HepG2 (cell line): ENCODE measurements at regions not wholly inside any gene's neighbourhood (a gene's known extent, or its start where the extent isn't known, plus 50 kb on each side); places are given as distances from the start of the nearest gene placed in this dataset.

ENCODE experiments used
- ATAC-seq: fragments of 200-7000 bp; cut with Tn5 transposase; 3 replicates; pipeline ENCODE4 v1.9.1; 2020; ENCODE audit warnings: mild to moderate bottlenecking, moderate library complexity
- BruUV-seq: library from RNA; stranded (reverse); fragments of 400-500 nt; replicated peaks from 2 replicates; lab custom pipeline; 2021; lab: Mats Ljungman, UMichigan
- CTCF ChIA-PET: fragments of 300-600 bp; formaldehyde crosslinking; extraction: SDS; loops from one replicate; lab custom pipeline; 2021; ENCODE audit warnings: low total read pairs, inconsistent platforms, low intra/inter-chr PET ratio; lab: Yijun Ruan, JAX
- POLR2A ChIA-PET: fragments of 350-600 bp; sonication (Branson Sonifier 250); formaldehyde crosslinking; loops from one replicate; lab custom pipeline; 2020; ENCODE audit warnings: antibody characterized with exemption, inconsistent platforms; lab: Yijun Ruan, JAX
- DNase-seq: peaks from one replicate; pipeline ENCODE4 v3.0.0-alpha.2; 2015; ENCODE audit warnings: low spot score
- FAIRE-seq: peaks from 3 replicates; lab custom pipeline; 2011; peaks lifted over from hg19 to GRCh38; lab: Jason Lieb, UNC
- H2AFZ ChIP-seq: one replicate; pipeline ENCODE4 v1.6.1; 2011; ENCODE audit warnings: low read length, inconsistent platforms
- H3K27ac ChIP-seq: fragments of 300-600 bp; 3 replicates; pipeline ENCODE4 v1.8.0; 2011; ENCODE audit warnings: mixed run types, mild to moderate bottlenecking, mixed read lengths, low read length, inconsistent platforms; ENCODE audit not compliant: insufficient read depth; ENCODE audit errors: extremely low read length
- H3K27me3 ChIP-seq, 2 experiments: fragments of 200-600 bp in 1 of 2; 2 replicates in 1 of 2; 3 replicates in 1 of 2; pipeline versions ENCODE4 v1.6.0 to v1.8.0; 2011; ENCODE audit warnings: low read length in 2 of 2, mild to moderate bottlenecking in 2 of 2, moderate library complexity in 2 of 2, inconsistent platforms in 1 of 2; ENCODE audit not compliant: insufficient read depth in 2 of 2, control insufficient read depth in 1 of 2
- H3K36me3 ChIP-seq, 2 experiments: fragments of 200-600 bp in 1 of 2; replicated peaks in 1 of 2; 2 replicates in 1 of 2; 3 replicates in 1 of 2; pipeline versions ENCODE4 v1.5.1 to v1.8.0; 2011; ENCODE audit warnings: low read length in 2 of 2, inconsistent platforms in 1 of 2; ENCODE audit not compliant: insufficient read depth in 2 of 2, control insufficient read depth in 1 of 2
- H3K4me1 ChIP-seq: 2 replicates; pipeline ENCODE4 v1.5.1; 2012; ENCODE audit warnings: low read length, inconsistent platforms; ENCODE audit not compliant: insufficient read depth
- H3K4me2 ChIP-seq: 2 replicates; pipeline ENCODE4 v1.6.0; 2011; ENCODE audit warnings: low read depth, low read length, inconsistent platforms
- H3K4me3 ChIP-seq, 3 experiments: fragments of 200-600 bp in 1 of 3; sonication (generic), shearing (Covaris generic) in 1 of 3; replicated peaks in 1 of 3; 2 replicates each; pipeline ENCODE4 v1.5.1; 2011 to 2016; ENCODE audit warnings: low read length in 3 of 3, inconsistent platforms in 2 of 3, low read depth in 2 of 3, mild to moderate bottlenecking in 2 of 3, control low read depth in 1 of 3, mixed read lengths in 1 of 3; ENCODE audit not compliant: insufficient read depth in 1 of 3
- H3K79me2 ChIP-seq: one replicate; pipeline ENCODE4 v1.6.1; 2011; ENCODE audit warnings: low read length, inconsistent platforms; ENCODE audit not compliant: insufficient read depth
- H3K9ac ChIP-seq: 2 replicates; pipeline ENCODE4 v1.6.0; 2011; ENCODE audit warnings: mild to moderate bottlenecking, low read depth, low read length, inconsistent platforms; ENCODE audit not compliant: insufficient read depth
- H3K9me3 ChIP-seq: 2 replicates; pipeline ENCODE4 v1.5.1; 2012; ENCODE audit warnings: mild to moderate bottlenecking, low read length
- H4K20me1 ChIP-seq: 2 replicates; pipeline ENCODE4 v1.6.0; 2011; ENCODE audit warnings: inconsistent platforms, mild to moderate bottlenecking, low read length, moderate library complexity; ENCODE audit not compliant: insufficient read depth
- AGO2 ChIP-seq: fragments of 200-400 bp; formaldehyde crosslinking; optimal IDR thresholded peaks from 2 replicates; pipeline ENCODE3; 2017; ENCODE audit warnings: mild to moderate bottlenecking, low read depth, low read length, moderate library complexity
- MED13 ChIP-seq: sonication (generic); formaldehyde crosslinking; IDR thresholded peaks from 2 replicates; pipeline ENCODE4 v1.5.0; 2020; ENCODE audit warnings: missing genetic modification reagents
- NRL ChIP-seq: sonication (generic); formaldehyde crosslinking; IDR thresholded peaks from 2 replicates; pipeline ENCODE4 v1.5.0; 2020; ENCODE audit warnings: missing genetic modification reagents, mild to moderate bottlenecking, moderate library complexity, borderline replicate concordance
- REL ChIP-seq: sonication (generic); formaldehyde crosslinking; conservative IDR thresholded peaks from 2 replicates; pipeline ENCODE4 v1.8.0; 2022; ENCODE audit warnings: mild to moderate bottlenecking, missing genetic modification reagents, moderate library complexity
- ZBTB7B ChIP-seq: sonication (generic); formaldehyde crosslinking; IDR thresholded peaks from 2 replicates; pipeline ENCODE4 v1.4.0; 2020; ENCODE audit warnings: missing genetic modification reagents
- ZNF460 ChIP-seq: sonication (generic); formaldehyde crosslinking; IDR thresholded peaks from 2 replicates; pipeline ENCODE4 v1.5.1; 2020; ENCODE audit warnings: missing genetic modification reagents, mild to moderate bottlenecking, borderline replicate concordance
- ZNF660 ChIP-seq: sonication (generic); formaldehyde crosslinking; IDR thresholded peaks from 2 replicates; pipeline ENCODE4 v1.5.1; 2020; ENCODE audit warnings: mild to moderate bottlenecking, low read depth, missing genetic modification reagents, borderline replicate concordance
- WGBS: methylation state at CpG from one replicate; pipeline ENCODE4 v1.1.6; 2017; ENCODE audit warnings: low lambda C conversion rate; 5-methylcytosine and 5-hydroxymethylcytosine counted together
- in situ Hi-C: cut with HindIII; loops from 2 replicates; pipeline ENCODE4 v1.10.0; 2017; ENCODE audit warnings: low pct_unique_long_range_greater_than_20kb; ENCODE audit not compliant: extremely low pct_ligation_motif_present
- intact Hi-C: fragments of 100-400 bp; cut with micrococcal nuclease; formaldehyde crosslinking; loops from one replicate; pipeline ENCODE4 v1.10.0; 2022; ENCODE audit not compliant: unreplicated experiment
- TF ChIP-seq, protein P1 (sequence below): sonication (generic); formaldehyde crosslinking; IDR thresholded peaks from 2 replicates; pipeline ENCODE4 v1.4.0; 2020; ENCODE audit warnings: missing genetic modification reagents, borderline replicate concordance
- TF ChIP-seq, protein P2 (sequence below): IDR thresholded peaks from 2 replicates; pipeline ENCODE4 v1.4.0; 2020; ENCODE audit warnings: mild to moderate bottlenecking, missing genetic modification reagents
- TF ChIP-seq, protein P3 (sequence below): sonication (generic); formaldehyde crosslinking; IDR thresholded peaks from 2 replicates; pipeline ENCODE4 v1.5.0; 2020; ENCODE audit warnings: mild to moderate bottlenecking, missing genetic modification reagents
- TF ChIP-seq, protein P4 (sequence below): sonication (generic); formaldehyde crosslinking; IDR thresholded peaks from 2 replicates; pipeline ENCODE4 v1.5.1; 2020; ENCODE audit warnings: missing genetic modification reagents, mild to moderate bottlenecking, borderline replicate concordance
- TF ChIP-seq, protein P5 (sequence below): sonication (generic); formaldehyde crosslinking; IDR thresholded peaks from 2 replicates; pipeline ENCODE4 v1.8.1; 2023; ENCODE audit warnings: missing genetic modification reagents, mild to moderate bottlenecking, borderline replicate concordance
- TF ChIP-seq, protein P6 (sequence below): sonication (generic); formaldehyde crosslinking; IDR thresholded peaks from 2 replicates; pipeline ENCODE4 v1.8.1; 2023; ENCODE audit warnings: mild to moderate bottlenecking, inconsistent platforms, moderate library complexity, missing genetic modification reagents, borderline replicate concordance

DNA sequence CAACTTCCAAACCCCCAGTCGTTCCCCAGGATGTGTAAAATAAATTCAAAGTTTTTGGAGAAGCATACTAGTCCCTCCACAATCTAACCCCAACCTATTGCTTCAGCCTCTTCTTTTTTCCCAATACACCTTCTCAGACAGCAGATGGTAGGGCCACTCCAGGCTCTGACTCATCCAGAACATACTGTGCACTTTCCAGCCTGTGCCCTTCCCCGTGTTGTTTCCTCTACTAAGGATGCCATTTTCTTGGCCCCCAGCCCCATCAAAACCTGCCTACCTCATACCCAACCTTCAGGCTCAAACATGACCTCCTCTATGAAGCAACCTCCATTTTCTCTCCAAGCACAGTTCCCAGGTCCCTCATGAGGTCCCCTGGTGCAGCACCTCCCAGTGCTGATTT lies 669.3 kb downstream of the BCL11A start (continued):
- TF ChIP-seq ZNF460 (CRISPR knock-in tag) = no peak
- no peak for TF ChIP-seq NRL
- TF ChIP-seq, protein P1, sequence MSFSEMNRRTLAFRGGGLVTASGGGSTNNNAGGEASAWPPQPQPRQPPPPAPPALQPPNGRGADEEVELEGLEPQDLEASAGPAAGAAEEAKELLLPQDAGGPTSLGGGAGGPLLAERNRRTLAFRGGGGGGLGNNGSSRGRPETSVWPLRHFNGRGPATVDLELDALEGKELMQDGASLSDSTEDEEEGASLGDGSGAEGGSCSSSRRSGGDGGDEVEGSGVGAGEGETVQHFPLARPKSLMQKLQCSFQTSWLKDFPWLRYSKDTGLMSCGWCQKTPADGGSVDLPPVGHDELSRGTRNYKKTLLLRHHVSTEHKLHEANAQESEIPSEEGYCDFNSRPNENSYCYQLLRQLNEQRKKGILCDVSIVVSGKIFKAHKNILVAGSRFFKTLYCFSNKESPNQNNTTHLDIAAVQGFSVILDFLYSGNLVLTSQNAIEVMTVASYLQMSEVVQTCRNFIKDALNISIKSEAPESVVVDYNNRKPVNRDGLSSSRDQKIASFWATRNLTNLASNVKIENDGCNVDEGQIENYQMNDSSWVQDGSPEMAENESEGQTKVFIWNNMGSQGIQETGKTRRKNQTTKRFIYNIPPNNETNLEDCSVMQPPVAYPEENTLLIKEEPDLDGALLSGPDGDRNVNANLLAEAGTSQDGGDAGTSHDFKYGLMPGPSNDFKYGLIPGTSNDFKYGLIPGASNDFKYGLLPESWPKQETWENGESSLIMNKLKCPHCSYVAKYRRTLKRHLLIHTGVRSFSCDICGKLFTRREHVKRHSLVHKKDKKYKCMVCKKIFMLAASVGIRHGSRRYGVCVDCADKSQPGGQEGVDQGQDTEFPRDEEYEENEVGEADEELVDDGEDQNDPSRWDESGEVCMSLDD = no peak
- TF ChIP-seq, protein P2, sequence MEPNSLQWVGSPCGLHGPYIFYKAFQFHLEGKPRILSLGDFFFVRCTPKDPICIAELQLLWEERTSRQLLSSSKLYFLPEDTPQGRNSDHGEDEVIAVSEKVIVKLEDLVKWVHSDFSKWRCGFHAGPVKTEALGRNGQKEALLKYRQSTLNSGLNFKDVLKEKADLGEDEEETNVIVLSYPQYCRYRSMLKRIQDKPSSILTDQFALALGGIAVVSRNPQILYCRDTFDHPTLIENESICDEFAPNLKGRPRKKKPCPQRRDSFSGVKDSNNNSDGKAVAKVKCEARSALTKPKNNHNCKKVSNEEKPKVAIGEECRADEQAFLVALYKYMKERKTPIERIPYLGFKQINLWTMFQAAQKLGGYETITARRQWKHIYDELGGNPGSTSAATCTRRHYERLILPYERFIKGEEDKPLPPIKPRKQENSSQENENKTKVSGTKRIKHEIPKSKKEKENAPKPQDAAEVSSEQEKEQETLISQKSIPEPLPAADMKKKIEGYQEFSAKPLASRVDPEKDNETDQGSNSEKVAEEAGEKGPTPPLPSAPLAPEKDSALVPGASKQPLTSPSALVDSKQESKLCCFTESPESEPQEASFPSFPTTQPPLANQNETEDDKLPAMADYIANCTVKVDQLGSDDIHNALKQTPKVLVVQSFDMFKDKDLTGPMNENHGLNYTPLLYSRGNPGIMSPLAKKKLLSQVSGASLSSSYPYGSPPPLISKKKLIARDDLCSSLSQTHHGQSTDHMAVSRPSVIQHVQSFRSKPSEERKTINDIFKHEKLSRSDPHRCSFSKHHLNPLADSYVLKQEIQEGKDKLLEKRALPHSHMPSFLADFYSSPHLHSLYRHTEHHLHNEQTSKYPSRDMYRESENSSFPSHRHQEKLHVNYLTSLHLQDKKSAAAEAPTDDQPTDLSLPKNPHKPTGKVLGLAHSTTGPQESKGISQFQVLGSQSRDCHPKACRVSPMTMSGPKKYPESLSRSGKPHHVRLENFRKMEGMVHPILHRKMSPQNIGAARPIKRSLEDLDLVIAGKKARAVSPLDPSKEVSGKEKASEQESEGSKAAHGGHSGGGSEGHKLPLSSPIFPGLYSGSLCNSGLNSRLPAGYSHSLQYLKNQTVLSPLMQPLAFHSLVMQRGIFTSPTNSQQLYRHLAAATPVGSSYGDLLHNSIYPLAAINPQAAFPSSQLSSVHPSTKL = no peak
- no peak for TF ChIP-seq ZNF660 (CRISPR knock-in tag)

DNA sequence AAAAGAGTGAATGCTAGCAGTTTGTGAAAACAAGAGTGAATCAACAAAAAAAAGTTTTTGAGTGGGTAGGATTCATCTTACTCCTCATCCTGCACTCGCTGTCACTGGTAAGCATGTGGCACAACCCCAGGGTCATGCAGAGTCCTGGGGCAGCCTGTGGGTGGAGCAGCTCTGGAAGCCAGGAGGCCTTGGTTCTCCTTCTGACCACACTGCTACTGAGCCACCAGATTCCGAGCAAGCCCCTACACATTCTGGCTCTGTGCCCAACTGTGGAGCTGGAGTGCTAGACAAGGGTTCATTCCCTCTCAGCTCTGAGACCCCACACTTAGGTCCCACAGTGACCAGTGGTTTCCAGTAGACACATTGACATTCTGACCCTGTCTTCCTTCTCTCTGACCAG lies 670.6 kb downstream of the BCL11A start:
- no TSS peak for BruUV-seq
- no peak for FAIRE-seq
- TF ChIP-seq AGO2 (no peak), REL (CRISPR knock-in tag) (no peak), MED13 (no peak), ZBTB7B (no peak)
- TF ChIP-seq, protein P3, sequence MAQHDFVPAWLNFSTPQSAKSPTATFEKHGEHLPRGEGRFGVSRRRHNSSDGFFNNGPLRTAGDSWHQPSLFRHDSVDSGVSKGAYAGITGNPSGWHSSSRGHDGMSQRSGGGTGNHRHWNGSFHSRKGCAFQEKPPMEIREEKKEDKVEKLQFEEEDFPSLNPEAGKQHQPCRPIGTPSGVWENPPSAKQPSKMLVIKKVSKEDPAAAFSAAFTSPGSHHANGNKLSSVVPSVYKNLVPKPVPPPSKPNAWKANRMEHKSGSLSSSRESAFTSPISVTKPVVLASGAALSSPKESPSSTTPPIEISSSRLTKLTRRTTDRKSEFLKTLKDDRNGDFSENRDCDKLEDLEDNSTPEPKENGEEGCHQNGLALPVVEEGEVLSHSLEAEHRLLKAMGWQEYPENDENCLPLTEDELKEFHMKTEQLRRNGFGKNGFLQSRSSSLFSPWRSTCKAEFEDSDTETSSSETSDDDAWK (CRISPR knock-in tag) = no peak
- TF ChIP-seq, protein P4, sequence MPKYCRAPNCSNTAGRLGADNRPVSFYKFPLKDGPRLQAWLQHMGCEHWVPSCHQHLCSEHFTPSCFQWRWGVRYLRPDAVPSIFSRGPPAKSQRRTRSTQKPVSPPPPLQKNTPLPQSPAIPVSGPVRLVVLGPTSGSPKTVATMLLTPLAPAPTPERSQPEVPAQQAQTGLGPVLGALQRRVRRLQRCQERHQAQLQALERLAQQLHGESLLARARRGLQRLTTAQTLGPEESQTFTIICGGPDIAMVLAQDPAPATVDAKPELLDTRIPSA (CRISPR knock-in tag) = no peak
- TF ChIP-seq, protein P5, sequence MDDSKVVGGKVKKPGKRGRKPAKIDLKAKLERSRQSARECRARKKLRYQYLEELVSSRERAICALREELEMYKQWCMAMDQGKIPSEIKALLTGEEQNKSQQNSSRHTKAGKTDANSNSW (CRISPR knock-in tag) = no peak
- TF ChIP-seq, protein P6, sequence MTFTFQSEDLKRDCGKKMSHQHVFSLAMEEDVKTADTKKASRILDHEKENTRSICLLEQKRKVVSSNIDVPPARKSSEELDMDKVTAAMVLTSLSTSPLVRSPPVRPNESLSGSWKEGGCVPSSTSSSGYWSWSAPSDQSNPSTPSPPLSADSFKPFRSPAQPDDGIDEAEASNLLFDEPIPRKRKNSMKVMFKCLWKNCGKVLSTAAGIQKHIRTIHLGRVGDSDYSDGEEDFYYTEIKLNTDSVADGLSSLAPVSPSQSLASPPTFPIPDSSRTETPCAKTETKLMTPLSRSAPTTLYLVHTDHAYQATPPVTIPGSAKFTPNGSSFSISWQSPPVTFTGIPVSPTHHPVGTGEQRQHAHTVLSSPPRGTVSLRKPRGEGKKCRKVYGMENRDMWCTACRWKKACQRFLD (CRISPR knock-in tag) = no peak

More for the DNA sequence above, 670.6 kb downstream of the BCL11A start:
- intact Hi-C loops = no loop called here
- Histone ChIP-seq H3K4me1 (no peaks in the 10 kb centered on the region), H3K27ac (no peak overlapping the region), H3K9me3 (no peaks in the 10 kb centered on the region), H3K36me3 (no peaks in the 10 kb centered on the region), H3K4me2 (no peak overlapping the region), H3K9ac (no peak overlapping the region), H2AFZ (no peak overlapping the region), H3K79me2 (no peaks in the 10 kb centered on the region), H3K4me3 (no peak overlapping the region), H4K20me1 (no peaks in the 10 kb centered on the region), H3K27me3 (no peaks in the 10 kb centered on the region)
- WGBS = 21% methylated on average over 2 of the region's 2 CpGs
- in situ Hi-C loops = no loop called here
- DNase-seq (no peak), ATAC-seq (no peak; the same call in 2 of the 3 replicates)
- ChIA-PET POLR2A (no interaction called here), CTCF (no interaction called here)
